ENCODE measurements at regions not wholly inside any gene's neighbourhood (a gene's known extent, or its start where the extent isn't known, plus 50 kb on each side); places are given as distances from the start of the nearest gene placed in this dataset.

DNA sequence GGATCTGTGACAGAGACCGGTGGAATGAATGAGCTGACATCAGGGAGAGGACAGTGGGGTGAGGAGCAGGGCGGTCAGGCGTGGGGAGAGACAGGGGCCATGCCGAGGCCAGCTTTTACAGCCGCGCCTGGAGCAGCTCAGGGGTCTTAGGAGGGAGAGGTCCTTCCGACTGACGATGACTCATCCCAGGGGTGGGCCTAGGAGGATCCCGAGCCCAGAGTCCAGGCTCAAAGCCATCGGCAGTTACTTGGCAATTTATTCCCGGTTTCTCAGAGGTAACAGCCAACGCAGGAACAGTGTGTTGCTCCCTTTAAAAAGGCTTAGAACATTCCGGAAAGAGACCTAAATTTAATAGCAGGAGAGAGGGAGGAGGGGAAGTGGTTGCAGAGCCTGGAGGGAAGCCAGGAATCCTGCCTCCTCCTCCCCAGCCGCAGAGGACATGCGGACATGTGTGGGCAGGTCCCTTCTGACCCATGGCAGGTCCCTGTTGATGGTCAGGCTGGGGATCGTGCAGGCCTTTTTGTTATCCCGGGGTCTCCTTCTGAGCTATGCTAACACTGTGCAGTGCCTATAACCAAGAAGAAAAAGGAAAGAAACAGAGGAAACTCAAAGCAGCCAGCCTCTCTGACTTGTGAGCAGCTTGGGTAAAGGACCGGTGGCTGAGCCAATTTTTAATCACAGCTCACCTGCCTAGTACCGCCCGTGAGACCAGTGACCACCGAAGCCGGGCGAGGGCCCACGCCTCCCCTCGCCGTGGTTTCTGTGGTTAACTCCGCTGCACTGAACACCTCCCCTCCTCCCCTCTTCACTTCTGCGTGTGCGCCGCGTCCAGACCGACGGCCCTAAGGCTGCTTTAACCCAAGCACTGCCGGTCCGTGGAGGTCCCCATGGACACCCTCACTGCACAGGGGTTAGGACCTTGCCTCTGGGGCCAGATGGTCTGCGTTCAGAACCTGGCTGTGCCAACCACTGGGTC, 392.4 kb upstream of the PROK2 start:
- ATAC-seq (ENCODE audit: low read depth) (peak; percentile 20), DNase-seq (peak; percentile 35)
- intact Hi-C loops (cut with micrococcal nuclease): loop anchor here (2.0 to 5.0 kb wide), 7 partner anchors 90 to 645 kb away; partner anchors contain the start of gene RYBP
- H3K9me3 Mint-ChIP-seq: no peaks in the 10 kb centered on the region
- H3K27ac Mint-ChIP-seq: peak overlapping the region; percentile 75
- H3K27me3 Mint-ChIP-seq: peaks cover 2% of the 10 kb centered on the region
- ChIA-PET POLR2A (interaction anchor here (0.6 to 2.5 kb wide), 4 partner anchors 13 to 81 kb away, joined by 3 to 13 read pairs (median 6); no protein-coding TSS in a partner anchor), CTCF (no interaction called here)
- no peaks in the 10 kb centered on the region for H3K36me3 Mint-ChIP-seq (ENCODE audit: low read depth)
- H3K4me1 Mint-ChIP-seq: peaks cover 64% of the 10 kb centered on the region
- TF ChIP-seq, protein P1, sequence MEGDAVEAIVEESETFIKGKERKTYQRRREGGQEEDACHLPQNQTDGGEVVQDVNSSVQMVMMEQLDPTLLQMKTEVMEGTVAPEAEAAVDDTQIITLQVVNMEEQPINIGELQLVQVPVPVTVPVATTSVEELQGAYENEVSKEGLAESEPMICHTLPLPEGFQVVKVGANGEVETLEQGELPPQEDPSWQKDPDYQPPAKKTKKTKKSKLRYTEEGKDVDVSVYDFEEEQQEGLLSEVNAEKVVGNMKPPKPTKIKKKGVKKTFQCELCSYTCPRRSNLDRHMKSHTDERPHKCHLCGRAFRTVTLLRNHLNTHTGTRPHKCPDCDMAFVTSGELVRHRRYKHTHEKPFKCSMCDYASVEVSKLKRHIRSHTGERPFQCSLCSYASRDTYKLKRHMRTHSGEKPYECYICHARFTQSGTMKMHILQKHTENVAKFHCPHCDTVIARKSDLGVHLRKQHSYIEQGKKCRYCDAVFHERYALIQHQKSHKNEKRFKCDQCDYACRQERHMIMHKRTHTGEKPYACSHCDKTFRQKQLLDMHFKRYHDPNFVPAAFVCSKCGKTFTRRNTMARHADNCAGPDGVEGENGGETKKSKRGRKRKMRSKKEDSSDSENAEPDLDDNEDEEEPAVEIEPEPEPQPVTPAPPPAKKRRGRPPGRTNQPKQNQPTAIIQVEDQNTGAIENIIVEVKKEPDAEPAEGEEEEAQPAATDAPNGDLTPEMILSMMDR (IDR thresholded peaks at IDR 0.05): no peak
- H3K4me3 Mint-ChIP-seq: peak overlapping the region; percentile 79

GRCh38 chr3:72176537-72177041, 391.6 kb upstream of the PROK2 start:
- DNase-seq (peak; percentile 44), ATAC-seq (ENCODE audit: low read depth) (peak; percentile 95)
- TF ChIP-seq, protein P1 (IDR thresholded peaks at IDR 0.05): no peak
- Mint-ChIP-seq H3K4me1 (peaks cover 58% of the 10 kb centered on the region), H3K36me3 (ENCODE audit: low read depth) (no peaks in the 10 kb centered on the region), H3K27ac (peak overlapping the region; percentile 75), H3K9me3 (no peaks in the 10 kb centered on the region), H3K27me3 (peaks cover 5% of the 10 kb centered on the region), H3K4me3 (peak overlapping the region; percentile 79)
- intact Hi-C loops (cut with micrococcal nuclease): loop anchor here (1.0 to 5.0 kb wide), 9 partner anchors 12 to 646 kb away; partner anchors contain the start of gene RYBP
- ChIA-PET POLR2A (interaction anchor here (1.8 to 2.5 kb wide), 2 partner anchors 12 to 75 kb away, joined by 8 to 13 read pairs; no protein-coding TSS in a partner anchor), CTCF (no interaction called here)

- intact Hi-C loops (cut with micrococcal nuclease): loop anchor here (5.0 kb wide), 6 partner anchors 92 to 647 kb away; partner anchors contain the start of gene RYBP
Observed at GRCh38 chr3:72175296-72175858, 390.4 kb upstream of the PROK2 start.

GRCh38 chr3:72174890-72175289, 389.9 kb upstream of the PROK2 start:
- peaks cover 56% of the 10 kb centered on the region for H3K4me1 Mint-ChIP-seq
- TF ChIP-seq, protein P1 (IDR thresholded peaks at IDR 0.05): no peak
- H3K4me3 Mint-ChIP-seq: no peak overlapping the region
- H3K27me3 Mint-ChIP-seq: peaks cover 5% of the 10 kb centered on the region
- DNase-seq: no peak
- intact Hi-C loops (cut with micrococcal nuclease): loop anchor here (5.0 kb wide), 6 partner anchors 92 to 647 kb away; partner anchors contain the start of gene RYBP
- H3K36me3 Mint-ChIP-seq (ENCODE audit: low read depth): no peaks in the 10 kb centered on the region
- no peak for ATAC-seq (ENCODE audit: low read depth)
- ChIA-PET POLR2A (interaction anchor here (0.8 to 1.6 kb wide), 2 partner anchors 9 to 10 kb away, joined by 3 to 7 read pairs; no protein-coding TSS in a partner anchor), CTCF (no interaction called here)
- H3K9me3 Mint-ChIP-seq: no peaks in the 10 kb centered on the region
- no peak overlapping the region for H3K27ac Mint-ChIP-seq

More at GRCh38 chr3:72175296-72175858, 390.4 kb upstream of the PROK2 start:
- no peaks in the 10 kb centered on the region for H3K36me3 Mint-ChIP-seq (ENCODE audit: low read depth)
- POLR2A ChIA-PET: interaction anchor here (0.8 to 2.5 kb wide), 4 partner anchors 9 to 74 kb away, joined by 3 to 13 read pairs (median 8); no protein-coding TSS in a partner anchor
- H3K27ac Mint-ChIP-seq: no peak overlapping the region
- no peaks in the 10 kb centered on the region for H3K9me3 Mint-ChIP-seq
- H3K4me1 Mint-ChIP-seq: peaks cover 56% of the 10 kb centered on the region
- H3K4me3 Mint-ChIP-seq: no peak overlapping the region
- H3K27me3 Mint-ChIP-seq: peaks cover 5% of the 10 kb centered on the region
- no peak for DNase-seq
- no peak for ATAC-seq (ENCODE audit: low read depth)
- CTCF ChIA-PET: no interaction called here
- TF ChIP-seq, protein P1 (IDR thresholded peaks at IDR 0.05): no peak
